ENCODE measurements at regions not wholly inside any gene's neighbourhood (a gene's known extent, or its start where the extent isn't known, plus 50 kb on each side); places are given as distances from the start of the nearest gene placed in this dataset.
"Not testable (repeated sequence)": the region's sequence is repeated elsewhere in the genome, so short reads cannot be mapped to it uniquely, and the experiment has no call there.

DNA sequence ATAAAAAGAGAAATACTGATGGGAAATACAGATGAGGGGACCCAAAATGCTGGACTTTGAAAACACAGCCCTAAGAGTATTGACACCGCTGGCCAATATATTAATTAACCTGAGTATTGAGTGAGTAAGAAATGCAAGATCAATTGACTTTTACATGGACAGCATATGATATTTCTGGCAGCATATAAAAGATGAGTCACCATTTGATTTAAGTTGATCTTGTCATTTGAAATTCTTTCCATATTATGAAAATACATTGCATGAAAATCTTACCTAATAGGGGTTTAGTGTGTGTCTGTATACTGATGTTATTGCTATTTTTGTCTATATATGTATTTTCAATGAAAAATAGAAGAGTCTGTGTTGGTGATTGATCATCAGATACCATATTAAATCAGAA, 619.6 kb downstream of the KCTD12 start:
- no peak for DNase-seq

GRCh38 chr13:76250211-76250610, 614.1 kb downstream of the LMO7 start:
- DNase-seq, result no peak

- no peak for DNase-seq
Measured at GRCh38 chr13:76245920-76246319, 609.8 kb downstream of the LMO7 start.

- DNase-seq, result no peak
Measured at GRCh38 chr13:76245211-76245610, 609.1 kb downstream of the LMO7 start.

DNA sequence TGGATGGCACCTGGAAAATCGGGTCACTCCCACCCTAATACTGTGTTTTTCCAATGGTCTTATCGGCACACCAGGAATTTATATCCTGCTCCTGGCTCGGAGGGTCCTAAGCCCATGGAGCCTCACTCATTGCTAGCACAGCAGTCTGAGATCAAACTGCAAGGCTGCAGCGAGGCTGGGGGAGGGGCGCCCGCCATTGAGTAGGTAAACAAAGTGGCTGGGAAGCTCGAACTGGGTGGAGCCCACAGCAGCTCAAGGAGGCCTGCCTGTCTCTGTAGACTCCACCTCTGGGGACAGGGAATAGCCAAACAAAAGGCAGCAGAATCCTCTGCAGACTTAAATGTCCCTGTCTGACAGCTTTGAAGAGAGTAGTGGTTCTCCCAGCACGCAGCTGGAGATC, 607.0 kb downstream of the LMO7 start:
- DNase-seq, result not testable (repeated sequence)

DNA sequence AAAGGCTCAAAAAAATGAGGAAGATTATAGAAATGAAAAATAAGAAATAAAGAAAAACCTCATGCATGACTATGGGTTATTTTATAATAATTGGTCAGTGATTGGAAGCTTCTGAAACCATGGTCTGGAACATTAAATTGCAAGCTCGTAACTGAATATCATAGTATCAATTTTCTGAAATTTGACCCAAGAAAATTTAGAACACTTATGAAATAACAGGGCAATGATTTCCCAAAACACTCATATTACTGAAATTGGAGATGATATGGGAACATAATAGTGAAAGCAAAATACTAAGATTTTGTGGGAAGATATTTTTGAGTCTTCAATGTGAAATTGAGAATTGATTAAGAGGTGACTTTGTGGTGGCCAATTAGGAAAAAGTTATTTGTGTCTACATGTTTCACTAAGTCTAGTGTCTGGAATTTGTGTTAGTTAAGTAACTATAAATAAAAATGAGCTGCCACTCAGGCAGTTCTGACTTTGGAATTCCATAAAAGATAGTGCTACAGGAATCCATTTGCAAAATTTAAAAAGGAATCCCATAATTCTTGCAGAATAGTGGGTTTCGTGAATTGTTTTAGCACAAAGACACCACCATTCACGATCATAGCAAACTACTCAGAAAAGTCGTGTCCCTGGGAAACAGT, 603.0 kb downstream of the LMO7 start:
- DNase-seq, result no peak

DNA sequence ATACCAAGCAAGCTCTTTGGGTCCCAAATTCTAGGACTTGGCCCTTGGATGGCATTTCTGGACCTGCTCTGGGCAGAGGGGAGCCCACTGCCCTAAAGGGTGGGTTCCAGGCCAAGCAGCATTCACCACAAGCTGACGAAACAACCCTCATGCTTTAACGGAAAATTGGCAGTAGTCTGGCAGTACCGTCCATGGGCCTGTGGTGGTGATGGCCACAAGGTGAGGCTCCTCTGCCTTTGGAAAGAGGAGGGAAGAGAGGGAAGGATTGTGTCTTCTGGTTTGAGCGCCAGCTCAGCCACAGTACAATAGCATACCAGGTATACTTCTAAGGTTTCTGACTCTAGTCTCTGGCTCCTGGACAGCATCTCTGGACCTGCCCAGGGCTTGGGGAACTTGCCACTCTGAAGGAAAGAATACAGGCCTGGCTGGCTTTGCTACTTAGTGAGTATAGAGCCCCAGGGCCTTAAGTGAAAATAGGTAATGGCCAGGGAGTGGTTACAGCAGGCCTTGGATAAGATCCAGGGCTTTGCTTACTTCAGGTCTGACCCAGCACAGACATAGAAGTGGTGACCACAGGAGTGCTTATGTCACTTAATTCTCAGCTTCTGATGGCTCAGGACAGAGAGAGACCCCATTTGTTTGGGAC, 595.5 kb downstream of the LMO7 start:
- no peak for DNase-seq

DNA sequence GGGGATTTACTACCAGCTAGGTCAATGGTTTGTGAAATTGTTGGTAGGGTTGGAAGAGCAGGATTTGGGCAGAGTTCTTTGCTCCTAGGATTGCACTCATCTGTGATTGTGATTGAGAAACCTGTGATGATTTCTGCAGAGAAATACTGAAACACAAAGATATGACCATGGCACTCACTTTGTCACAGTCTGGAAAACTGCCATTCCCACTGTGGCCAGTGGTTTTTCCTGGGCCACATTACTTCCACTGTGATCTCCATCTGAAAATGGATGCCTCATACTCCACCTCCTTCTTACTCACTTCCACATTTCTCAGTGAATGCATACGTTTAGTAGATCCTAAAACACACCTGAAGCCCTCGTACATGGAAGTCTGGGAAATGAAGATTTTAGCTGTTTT, 593.2 kb downstream of the LMO7 start:
- no peak for DNase-seq

DNA sequence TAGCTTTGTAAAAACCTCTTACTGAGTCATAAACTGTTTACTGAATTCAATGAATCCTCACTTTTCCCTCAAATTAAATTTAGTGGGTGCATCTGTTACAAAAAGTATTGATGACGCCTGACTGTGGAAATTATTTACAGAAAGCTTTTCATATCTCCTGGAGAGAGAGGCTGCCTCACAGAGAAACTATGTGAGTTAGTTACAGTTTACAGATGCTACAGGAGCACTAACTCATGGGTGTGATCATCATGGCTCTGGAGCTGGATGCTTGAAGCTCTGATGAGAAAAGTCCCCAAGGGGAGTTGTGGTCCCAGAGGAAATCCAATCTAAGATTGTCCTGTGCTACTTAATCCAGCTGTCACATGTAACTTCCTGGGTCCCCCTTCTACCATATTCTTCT, 590.8 kb downstream of the LMO7 start:
- no peak for DNase-seq

GRCh38 chr13:76225815-76226489, 589.8 kb downstream of the LMO7 start:
- no peak for DNase-seq

DNA sequence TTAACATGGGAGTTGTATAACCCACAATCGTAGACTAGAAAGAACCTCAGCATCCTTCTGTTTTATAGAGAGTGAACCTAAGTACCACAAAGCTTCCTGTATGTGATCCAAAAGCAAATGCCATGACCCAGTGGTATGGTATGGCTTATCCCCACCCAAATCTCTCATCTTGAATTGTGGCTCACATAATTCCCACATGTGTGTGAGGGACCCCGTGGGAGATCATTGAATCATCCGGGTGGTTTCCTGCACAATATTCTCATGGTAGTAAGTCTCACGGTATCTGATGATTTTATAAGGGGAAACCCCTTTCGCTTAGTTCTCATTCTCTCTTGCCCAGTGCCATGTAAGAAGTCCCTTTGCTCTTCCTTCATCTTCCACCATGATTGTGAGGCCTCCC, 587.9 kb downstream of the LMO7 start:
- DNase-seq, result no peak

DNA sequence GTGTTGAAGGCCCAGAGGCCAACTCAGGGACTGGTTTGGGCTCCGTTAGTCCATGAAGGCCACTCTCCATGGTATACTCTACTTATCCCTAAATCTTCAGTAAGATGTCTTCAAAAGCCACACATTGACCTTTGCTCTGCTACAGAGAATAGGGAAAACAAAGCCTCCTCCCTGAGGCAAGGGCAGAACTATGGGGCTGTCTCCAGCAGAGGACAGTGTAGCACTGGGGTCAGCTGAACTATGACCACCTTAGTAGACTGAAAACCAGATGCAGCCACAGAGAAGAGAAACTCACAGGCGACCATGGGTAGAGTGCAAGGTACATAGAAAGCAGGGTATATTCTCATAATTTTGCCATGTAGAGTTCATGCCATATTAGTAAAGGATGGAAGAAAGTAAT, 587.4 kb downstream of the LMO7 start:
- DNase-seq, result no peak

- DNase-seq, result no peak
Measured at GRCh38 chr13:76222511-76222910, 586.4 kb downstream of the LMO7 start.

DNA sequence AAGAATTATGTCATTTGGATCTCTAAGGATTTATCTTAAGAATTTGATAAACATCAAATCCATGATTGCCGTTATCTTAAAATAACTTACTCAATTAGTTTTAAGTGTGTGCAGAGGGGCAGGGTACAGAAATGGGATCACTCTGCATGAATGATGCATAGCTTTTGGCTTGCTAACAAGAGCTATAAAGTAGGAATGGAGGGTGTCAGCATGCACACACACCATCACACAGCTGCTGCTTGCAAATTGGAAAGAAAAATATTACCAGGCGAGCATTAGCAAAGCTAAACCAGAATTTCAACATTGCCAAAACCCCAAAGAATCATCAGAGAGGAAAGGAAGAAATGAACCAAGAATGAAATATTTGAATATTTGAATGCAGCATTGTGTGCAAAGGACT, 580.6 kb downstream of the LMO7 start:
- no peak for DNase-seq

DNA sequence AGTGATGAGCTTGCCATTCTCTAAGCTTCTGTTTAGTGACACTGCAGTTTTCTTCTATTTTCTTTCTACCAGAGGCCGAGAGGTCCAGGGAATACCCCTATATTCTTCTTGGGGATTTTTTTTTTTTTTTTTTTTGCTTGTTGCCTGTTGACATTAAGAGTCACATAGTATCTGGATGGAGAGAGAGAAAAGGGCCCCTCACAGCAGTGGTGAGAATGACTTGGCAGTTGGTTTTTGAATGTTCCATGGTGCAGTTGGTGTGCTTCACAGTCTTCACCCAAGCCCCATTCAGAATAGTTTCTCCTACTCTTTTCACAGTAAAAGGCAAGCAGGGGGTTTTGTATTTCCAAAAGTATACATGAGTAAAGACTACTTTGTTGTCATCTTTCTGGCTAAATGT, 577.9 kb downstream of the LMO7 start:
- no peak for DNase-seq

- DNase-seq, result no peak
Measured at GRCh38 chr13:76213423-76213904, 577.3 kb downstream of the LMO7 start.

- peak; percentile 48 for DNase-seq
Measured at GRCh38 chr13:76210262-76210661, 574.1 kb downstream of the LMO7 start.

- no peak for DNase-seq
Measured at GRCh38 chr13:76198568-76199163, 562.5 kb downstream of the LMO7 start.

DNA sequence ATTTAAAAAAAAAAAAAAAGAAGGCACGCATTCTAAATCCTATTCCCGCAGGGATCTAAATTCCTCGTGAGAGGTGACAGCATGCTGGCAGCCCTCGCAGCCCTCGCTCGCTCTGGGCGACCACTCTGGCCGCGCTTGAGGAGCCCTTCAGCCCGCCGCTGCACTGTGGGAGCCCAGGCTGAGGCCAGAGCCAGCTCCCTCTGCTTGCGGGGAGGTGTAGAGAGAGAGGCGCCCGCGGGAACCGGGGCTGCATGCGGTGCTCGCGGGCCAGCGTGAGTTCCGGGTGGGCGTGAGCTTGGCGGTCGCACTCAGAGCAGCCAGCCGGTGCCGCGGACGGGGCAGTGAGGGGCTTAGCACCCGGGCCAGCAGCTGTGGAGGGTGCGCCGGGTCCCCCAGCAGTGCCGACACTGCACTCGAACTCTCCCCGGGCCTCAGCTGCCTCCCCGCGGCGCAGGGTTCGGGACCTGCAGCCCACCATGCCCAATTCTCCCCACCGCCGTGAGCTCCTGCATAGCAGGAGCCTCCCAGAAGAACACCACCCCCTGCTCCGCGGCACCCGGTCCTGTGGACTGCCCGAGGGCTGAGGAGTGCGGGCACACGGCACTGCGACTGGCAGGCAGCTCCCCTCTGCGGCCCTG, 553.9 kb downstream of the LMO7 start:
- DNase-seq, result no peak

DNA sequence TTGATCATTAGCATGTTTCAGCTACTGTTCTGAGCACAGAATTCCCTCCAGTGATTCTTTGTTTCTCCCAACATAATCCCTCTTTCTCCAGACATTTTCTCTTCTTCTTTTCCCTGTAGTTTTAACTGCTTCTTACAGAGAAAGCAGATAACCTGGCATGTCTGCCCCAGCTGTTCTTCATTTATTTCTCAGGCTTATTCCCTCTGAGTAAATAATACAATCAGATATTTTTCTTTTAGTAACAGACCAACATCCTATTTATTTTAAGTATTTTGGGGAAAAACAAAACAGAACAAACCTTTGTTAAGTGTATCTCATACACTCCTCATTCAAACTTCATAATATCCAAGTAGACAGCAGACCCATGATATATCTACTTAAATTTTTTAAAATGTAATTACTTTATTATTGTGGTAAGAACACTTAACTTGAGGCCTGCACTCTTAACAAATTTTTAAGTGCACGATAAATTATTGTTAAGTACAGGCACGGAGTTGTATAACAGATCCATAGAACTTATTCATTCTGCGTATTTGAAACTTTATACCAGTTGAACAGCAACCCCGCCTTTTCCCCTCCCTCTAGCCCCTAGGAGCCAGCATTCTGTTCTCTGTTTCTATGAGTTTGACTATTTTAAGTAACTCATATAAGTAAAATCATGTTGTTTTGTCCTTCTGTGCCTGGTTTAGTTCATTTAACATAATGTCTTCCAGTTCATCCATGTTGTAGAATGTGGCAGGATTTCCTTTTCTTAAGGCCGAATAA, 540.0 kb downstream of the LMO7 start:
- DNase-seq, result no peak

GRCh38 chr13:76168661-76169060, 532.5 kb downstream of the LMO7 start:
- DNase-seq, result no peak

- DNase-seq, result no peak
Measured at GRCh38 chr13:76164290-76164689, 528.2 kb downstream of the LMO7 start.

DNA sequence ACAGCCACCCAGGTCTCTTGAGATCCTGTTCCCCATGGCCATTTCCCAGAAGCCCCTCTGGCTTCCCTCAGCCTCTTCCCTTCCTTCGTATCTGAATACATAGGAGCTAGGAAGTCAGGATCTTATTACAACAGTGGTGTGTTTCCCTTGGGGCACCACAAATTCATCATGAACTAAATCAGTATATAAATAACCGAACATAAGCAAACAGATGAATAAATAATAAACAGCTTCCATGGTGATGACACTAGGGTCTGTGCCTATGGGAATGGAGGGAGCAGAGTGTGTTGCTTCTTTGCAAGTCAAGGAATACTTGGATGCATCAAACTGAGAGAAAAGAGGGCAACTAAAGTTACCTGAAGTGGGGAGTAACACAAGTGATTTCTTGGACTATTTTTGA, 527.6 kb downstream of the LMO7 start:
- DNase-seq, result no peak
